KG1 (cell line): ENCODE measurements at regions not wholly inside any gene's neighbourhood (a gene's known extent, or its start where the extent isn't known, plus 50 kb on each side); places are given as distances from the start of the nearest gene placed in this dataset.
"Not testable (repeated sequence)": the region's sequence is repeated elsewhere in the genome, so short reads cannot be mapped to it uniquely, and the experiment has no call there.

Experiments
- DNase-seq: peaks from one replicate; lab custom pipeline; 2025; lab: John Stamatoyannopoulos, UW

GRCh38 chr4:27964095-27964494, 1103.5 kb downstream of the STIM2 start:
- DNase-seq, result no peak

- DNase-seq, result no peak
Observed at GRCh38 chr4:27966664-27967063, 1106.0 kb downstream of the STIM2 start.

DNA sequence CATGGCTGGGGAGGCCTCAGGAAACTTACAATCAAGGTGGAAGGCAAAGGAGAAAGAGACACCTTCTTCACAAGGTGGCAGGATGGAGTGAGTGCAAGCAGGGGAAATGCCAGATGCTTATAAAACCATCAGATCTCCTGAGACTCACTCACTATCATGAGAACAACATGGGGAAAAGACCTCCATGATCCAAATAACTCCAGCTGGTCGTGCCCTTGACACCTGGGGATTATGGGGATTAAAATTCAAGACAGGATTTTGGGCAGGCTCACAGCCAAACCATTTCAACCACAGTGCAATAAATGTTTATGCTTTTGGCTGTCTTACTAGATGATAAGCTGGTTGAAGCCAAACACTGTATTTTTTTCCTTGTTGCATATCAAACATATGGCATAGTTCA, 1112.4 kb downstream of the STIM2 start:
- no peak for DNase-seq

GRCh38 chr4:27973700-27974099, 1113.1 kb downstream of the STIM2 start:
- no peak for DNase-seq

DNA sequence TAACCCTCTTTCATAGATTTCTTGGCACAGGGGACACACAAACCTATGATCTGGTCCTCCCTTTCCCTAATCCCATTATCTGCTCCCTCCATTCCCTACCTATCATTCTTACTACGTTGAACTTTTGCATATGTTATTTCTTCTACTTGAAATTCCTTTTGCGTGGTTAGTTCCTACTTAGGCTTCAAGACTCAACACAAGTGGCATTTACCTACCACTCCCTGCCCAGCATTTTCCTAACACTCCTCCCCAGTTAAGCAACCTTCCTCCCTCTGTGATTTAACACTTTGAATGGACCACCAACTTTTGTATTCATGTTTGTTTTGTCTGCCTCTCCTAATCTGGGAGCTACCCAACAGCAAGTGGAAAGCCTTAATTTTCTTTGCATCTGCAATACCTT, 1113.7 kb downstream of the STIM2 start:
- no peak for DNase-seq

DNA sequence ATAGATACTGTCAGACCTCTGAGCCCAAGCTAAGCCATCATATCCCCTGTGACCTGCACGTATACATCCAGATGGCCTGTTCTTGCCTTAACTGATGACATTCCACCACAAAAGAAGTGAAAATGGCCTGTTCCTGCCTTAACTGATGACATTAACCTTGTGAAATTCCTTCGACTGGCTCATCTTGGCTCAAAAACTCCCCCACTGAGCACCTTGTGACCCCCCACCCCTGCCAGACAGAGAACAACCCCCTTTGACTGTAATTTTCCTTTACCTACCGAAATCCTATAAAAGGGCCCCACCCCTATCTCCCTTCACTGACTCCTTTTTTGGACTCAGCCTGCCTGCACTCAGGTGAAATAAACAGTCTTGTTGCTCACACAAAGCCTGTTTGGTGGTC, 1114.2 kb downstream of the STIM2 start:
- not testable (repeated sequence) for DNase-seq

DNA sequence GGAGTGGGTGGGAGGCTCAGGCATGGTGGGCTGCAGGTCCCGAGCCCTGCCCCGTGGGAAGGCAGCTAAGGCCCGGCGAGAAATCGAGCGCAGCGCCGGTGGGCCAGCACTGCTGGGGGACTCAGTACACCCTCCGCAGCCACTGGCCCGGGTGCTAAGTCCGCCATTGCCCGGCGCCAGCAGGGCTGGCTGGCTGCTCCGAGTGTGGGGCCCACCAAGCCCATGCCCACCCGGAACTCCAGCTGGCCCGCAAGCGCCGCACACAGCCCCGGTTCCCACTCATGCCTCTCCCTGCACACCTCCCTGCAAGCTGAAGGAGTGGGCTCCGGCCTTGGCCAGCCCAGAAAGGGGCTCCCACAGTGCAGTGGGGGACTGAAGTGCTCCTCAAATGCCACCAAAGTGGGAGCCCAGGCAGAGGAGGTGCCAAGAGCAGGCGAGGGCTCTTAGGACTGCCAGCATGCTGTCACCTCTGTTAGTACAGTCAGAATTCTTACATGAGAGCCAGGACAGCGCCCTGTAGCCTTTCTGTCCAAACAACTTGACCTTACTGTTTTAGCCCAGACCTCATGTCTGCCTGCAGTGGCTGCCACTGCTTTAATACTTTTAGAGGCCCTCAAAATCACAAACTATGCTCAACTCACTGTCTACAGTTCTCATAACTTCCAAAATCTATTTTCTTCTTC, 1117.9 kb downstream of the STIM2 start:
- DNase-seq, result not testable (repeated sequence)

GRCh38 chr4:27985522-27985921, 1124.9 kb downstream of the STIM2 start:
- no peak for DNase-seq

DNA sequence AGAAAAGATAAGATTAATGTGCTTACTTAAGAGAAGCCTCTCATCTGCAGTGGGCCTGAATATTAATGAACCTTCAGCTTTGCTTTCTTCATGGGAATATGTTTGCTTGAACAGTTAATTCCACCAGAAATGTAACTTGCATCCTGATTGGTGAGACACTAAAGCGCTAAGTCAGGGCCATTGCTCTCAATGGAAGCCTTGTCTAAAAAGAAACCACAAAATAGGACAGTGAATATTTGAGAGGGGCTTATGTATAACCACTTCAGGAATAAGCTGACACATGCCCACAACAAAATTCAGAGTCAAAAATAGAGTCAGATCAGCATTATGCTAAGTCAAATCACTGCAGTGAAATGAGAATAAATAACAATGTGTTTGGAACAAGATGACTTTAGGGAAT, 1125.8 kb downstream of the STIM2 start:
- no peak for DNase-seq

- DNase-seq, result no peak
Observed at GRCh38 chr4:28001698-28002097, 1141.1 kb downstream of the STIM2 start.

GRCh38 chr4:28004520-28004919, 1143.9 kb downstream of the STIM2 start:
- no peak for DNase-seq

- DNase-seq, result no peak
Observed at GRCh38 chr4:28006021-28006420, 1145.4 kb downstream of the STIM2 start.

DNA sequence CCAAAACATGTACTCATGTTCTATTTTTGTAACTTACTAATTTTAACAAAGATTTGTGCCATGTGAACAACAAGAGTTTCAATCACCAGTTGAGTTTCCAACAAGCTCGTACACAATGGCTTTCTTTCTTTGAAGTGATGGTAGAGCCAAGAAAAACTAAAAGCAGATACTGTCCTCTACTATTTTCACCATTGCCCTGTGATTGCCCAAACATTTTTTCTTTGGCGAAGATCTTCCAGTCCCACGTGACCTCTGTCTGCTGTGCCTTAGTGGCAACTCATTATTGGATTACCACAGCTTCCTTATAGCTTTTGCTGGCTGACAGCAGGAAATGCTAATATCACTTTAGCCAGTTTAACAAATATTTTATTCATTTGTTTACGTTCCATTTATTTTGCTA, 1147.1 kb downstream of the STIM2 start:
- no peak for DNase-seq

DNA sequence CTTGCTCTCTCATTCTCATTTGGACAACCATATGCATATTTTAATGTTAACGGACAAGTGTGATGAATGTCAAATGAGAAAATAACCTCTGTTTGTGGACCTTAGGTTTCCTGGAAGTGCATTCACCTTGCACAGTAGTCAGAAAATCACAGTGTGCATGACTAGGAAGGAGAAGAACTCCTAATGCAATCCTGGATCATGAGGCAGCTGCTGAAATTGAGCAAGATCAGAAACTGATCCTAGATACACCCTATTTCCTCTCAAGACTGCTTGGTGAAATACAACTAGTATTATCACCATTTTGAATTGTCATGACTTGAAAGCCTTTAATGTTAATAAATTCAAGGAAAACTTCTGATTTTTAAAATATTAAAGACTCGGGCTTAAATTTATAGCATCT, 1148.9 kb downstream of the STIM2 start:
- DNase-seq, result no peak

DNA sequence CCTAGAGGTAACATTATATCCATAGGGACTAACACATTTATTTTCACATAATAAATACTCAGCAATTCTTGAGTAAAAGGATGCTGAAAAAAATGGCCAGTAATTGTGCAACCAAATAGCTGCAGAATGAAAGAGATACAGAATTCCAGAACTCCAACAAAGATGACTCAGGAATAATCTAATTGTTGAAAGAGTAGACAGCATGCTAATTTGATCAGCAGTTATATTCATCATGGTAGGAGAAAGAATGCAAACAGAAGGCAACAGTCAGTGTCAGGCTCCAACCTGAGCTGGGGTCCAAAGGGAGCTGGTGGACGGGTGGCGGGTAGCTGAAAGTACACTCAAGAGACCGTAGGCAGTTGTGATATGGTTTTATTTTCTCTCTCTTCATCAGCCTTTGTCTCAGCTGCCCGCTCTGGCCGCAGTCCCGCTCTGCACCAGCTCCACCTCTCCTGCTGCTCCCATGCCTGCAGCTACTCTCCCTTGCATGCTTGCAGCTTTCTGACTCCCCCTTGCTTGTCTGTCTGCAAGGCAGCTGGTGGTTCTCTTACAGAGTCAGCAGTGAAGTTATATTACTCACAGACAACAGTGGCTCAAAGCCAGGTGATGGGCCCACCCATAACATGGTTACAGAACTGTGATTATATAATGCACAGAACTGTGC, 1150.1 kb downstream of the STIM2 start:
- no peak for DNase-seq

GRCh38 chr4:28014469-28014868, 1153.8 kb downstream of the STIM2 start:
- no peak for DNase-seq

DNA sequence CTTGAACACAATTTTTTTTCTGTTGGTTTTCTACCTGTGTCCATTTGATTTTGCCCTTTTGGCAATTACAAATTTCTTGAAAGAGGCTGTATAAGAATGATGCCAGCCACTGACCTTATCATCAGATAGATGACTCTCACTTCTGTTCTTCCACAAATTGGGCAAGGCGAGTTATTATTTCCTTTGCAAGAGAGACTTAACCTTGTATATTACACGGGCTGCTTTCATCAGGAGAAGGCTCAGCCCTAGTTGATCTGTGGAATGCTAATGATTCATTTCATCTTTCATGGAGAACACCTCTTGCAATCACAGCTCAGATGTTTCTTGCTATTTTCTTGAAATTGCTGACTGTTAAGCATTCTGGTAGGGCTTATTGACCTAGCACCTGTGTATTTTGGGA, 1155.4 kb downstream of the STIM2 start:
- no peak for DNase-seq

DNA sequence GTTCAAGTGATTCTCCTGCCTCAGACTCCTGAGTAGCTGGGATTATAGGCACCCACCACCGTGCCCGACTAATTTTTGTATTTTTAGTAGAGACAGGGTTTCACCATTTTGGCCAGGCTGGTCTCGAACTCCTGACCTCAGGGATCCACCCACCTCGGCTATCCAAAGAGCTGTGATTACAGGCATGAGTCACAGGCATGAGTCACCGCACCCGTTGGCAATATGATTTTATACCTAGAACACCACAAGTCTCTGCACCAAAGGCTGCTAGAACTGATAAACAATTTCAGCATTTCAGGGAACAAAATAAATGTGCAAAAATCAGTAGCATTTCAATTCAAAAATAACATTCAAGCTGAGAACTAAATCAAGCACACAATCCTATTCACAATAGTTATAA, 1177.6 kb downstream of the STIM2 start:
- DNase-seq, result not testable (repeated sequence)

DNA sequence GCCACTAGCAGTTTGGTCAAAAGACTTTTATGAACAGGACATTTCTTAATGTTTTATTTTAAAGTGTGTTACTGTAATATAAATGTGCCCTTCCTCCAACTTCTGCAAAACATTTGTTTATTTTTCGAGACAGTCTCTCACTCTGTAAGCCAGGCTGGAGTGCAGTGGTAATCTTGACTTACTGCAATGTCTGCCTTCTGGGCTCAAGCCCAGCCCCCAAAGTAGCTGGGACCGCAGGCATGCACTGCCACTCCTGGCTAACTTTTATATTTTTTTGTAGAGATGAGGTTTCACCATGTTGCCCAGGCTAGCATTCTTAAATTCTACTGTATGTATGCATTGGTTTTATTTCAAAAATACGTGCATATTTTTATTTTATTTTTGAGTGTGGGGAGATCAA, 1201.9 kb downstream of the STIM2 start:
- no peak for DNase-seq

- DNase-seq, result no peak
Observed at GRCh38 chr4:28073860-28074555, 1213.4 kb downstream of the STIM2 start.

DNA sequence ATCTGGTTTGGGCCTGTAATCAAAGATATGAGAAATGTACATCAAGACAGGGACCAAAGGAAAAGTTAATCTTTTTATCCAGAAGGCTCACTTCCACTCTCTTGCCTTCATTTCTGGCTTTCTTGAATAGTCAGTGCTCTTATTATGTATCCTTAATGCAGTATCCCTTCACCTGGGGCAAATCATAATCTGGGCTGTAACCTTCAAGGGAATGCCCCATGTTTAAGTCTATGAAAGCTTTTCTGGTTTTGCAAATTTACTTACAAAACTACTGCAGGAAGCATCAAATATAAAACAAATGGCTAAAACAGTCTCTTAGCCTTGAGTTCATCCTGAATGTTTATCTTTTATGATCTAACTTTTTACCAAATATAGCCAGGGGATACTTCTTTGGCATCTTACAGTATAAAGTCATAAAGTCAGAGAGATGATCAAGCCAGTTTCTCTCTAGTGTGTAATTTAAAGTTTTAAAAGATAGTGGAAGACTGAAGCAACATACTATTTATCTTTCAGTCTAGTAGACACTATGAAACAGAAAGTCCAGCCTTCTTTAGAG, 1214.8 kb downstream of the STIM2 start:
- DNase-seq, result no peak

- DNase-seq, result not testable (repeated sequence)
Observed at GRCh38 chr4:28077203-28077602, 1216.6 kb downstream of the STIM2 start.
